Mammary epithelial cell (primary cell): ENCODE measurements at regions not wholly inside any gene's neighbourhood (a gene's known extent, or its start where the extent isn't known, plus 50 kb on each side); places are given as distances from the start of the nearest gene placed in this dataset.

Experiments
- EZH2 ChIP-seq: IDR thresholded peaks from 2 replicates; pipeline ENCODE4 v1.6.1; 2012; ENCODE audit warnings: low read length, inconsistent platforms, borderline replicate concordance
- TF ChIP-seq, protein P1 (sequence below), 2 donors: IDR thresholded peaks in 1 of 2; conservative IDR thresholded peaks in 1 of 2; 2 replicates each; pipeline ENCODE4 v1.5.1; 2011 to 2012; ENCODE audit warnings: inconsistent platforms in 2 of 2, low read length in 2 of 2, mild to moderate bottlenecking in 2 of 2, control low read depth in 1 of 2, low read depth in 1 of 2; ENCODE audit not compliant: insufficient read depth in 1 of 2; ENCODE audit errors: extremely low read depth in 1 of 2

DNA sequence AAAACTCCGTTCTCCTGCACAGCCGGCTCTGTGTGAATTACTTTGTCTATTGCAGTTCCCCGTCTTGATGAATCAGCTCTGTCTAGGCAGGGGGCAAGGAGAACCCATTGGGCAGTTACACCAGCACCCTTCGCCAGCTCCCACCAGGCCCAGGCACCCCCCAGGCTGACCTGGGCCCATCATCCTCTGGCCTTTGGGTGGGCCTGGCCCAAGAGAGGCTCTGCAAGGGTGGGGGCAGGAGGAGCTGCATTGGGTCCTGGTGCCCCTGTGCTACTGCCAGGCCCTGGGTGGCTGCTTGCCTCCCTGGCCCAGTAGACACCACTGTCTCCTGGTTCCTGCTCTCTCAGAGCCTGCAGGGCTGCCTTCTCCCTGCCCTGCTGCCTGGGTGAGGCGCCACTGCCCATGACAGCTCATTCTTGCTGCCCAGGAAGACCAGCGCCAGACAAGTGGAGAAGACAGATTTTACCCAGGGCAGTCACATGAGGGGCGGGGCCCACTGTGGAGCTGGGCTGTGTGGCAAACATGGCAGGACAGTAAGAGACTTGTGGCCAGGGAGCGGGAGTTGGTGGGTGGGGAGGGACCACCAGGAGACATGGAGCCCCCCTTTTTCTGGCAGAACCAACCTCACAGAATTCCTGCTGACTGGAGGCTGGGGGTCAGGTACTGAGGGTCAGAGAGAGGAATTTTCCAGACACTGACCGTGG is 67.2 kb downstream of the MRPL36 start:
- TF ChIP-seq, protein P1, sequence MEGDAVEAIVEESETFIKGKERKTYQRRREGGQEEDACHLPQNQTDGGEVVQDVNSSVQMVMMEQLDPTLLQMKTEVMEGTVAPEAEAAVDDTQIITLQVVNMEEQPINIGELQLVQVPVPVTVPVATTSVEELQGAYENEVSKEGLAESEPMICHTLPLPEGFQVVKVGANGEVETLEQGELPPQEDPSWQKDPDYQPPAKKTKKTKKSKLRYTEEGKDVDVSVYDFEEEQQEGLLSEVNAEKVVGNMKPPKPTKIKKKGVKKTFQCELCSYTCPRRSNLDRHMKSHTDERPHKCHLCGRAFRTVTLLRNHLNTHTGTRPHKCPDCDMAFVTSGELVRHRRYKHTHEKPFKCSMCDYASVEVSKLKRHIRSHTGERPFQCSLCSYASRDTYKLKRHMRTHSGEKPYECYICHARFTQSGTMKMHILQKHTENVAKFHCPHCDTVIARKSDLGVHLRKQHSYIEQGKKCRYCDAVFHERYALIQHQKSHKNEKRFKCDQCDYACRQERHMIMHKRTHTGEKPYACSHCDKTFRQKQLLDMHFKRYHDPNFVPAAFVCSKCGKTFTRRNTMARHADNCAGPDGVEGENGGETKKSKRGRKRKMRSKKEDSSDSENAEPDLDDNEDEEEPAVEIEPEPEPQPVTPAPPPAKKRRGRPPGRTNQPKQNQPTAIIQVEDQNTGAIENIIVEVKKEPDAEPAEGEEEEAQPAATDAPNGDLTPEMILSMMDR (conservative IDR thresholded peaks at IDR 0.05 in 1 of 2, IDR thresholded peaks at IDR 0.05 in 1 of 2; ENCODE audit: extremely low read depth in 1 of 2, insufficient read depth in 1 of 2, low read depth in 1 of 2, low read length in 2 of 2), result no peak
- TF ChIP-seq EZH2, result no peak
